ENCODE measurements at regions not wholly inside any gene's neighbourhood (a gene's known extent, or its start where the extent isn't known, plus 50 kb on each side); places are given as distances from the start of the nearest gene placed in this dataset.
"Not testable (repeated sequence)": the region's sequence is repeated elsewhere in the genome, so short reads cannot be mapped to it uniquely, and the experiment has no call there.

DNA sequence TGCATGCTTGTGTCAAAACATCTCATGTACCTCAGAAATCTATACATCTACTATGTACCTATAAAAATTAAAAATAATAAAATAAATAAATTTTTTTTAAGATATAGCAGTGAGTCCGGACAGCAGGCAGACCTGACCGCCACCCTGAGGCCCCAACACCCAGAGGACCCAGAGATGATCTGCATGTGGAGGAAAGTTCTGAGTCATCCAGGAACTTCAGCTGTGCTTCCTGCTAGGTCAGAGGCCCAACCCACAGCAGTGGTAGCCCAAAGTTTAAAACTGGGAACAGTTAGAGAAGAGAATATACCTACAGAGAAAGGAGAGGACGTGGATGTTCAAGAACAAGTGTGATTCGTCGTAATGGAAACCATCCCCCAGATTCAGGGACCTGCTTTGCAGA, 683.7 kb upstream of the NRP1 start:
- no peak overlapping the region for H3K4me3 ChIP-seq (ENCODE audit: low read depth, poor library complexity, severe bottlenecking)
- 89 to 91% methylated on average over 5 of the region's 5 CpGs for WGBS, 2 donors
- DNase-seq (ENCODE audit: low spot score in 2 of 2), result no peak
- TF ChIP-seq POLR2A (IDR thresholded peaks at IDR 0.05), result no peak
- TF ChIP-seq, protein P1, sequence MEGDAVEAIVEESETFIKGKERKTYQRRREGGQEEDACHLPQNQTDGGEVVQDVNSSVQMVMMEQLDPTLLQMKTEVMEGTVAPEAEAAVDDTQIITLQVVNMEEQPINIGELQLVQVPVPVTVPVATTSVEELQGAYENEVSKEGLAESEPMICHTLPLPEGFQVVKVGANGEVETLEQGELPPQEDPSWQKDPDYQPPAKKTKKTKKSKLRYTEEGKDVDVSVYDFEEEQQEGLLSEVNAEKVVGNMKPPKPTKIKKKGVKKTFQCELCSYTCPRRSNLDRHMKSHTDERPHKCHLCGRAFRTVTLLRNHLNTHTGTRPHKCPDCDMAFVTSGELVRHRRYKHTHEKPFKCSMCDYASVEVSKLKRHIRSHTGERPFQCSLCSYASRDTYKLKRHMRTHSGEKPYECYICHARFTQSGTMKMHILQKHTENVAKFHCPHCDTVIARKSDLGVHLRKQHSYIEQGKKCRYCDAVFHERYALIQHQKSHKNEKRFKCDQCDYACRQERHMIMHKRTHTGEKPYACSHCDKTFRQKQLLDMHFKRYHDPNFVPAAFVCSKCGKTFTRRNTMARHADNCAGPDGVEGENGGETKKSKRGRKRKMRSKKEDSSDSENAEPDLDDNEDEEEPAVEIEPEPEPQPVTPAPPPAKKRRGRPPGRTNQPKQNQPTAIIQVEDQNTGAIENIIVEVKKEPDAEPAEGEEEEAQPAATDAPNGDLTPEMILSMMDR (IDR thresholded peaks at IDR 0.05), result no peak
- intact Hi-C loops (cut with DNase I; ENCODE audit: low total_unique reads), result no loop called here

DNA sequence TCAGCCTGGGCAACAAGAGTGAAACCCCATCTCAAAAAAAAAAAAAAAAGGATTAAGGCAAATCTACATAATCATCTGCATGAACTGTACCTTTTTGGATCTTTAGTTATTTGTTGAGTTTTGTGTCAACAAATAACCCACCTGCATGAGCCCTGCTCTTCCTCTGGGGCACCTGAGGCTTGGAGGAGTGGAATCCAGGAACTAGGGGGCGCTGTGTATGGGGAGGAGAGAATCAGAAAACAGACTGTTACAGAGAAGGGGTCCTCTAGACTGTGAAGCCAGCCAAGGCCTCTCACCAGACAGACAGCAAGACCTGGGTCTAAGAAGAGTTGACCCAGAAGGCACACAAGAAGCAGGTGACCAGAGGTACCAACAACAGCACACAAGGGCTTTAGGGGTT, 682.8 kb upstream of the NRP1 start:
- TF ChIP-seq POLR2A (IDR thresholded peaks at IDR 0.05), result no peak
- TF ChIP-seq, protein P1 (IDR thresholded peaks at IDR 0.05), result no peak
- no peak overlapping the region for H3K4me3 ChIP-seq (ENCODE audit: low read depth, poor library complexity, severe bottlenecking)
- intact Hi-C loops (cut with DNase I; ENCODE audit: low total_unique reads), result no loop called here
- no peak for DNase-seq (ENCODE audit: low spot score in 2 of 2)
- WGBS, 2 donors, result 64 to 87% methylated on average over 1 of the region's 1 CpG

DNA sequence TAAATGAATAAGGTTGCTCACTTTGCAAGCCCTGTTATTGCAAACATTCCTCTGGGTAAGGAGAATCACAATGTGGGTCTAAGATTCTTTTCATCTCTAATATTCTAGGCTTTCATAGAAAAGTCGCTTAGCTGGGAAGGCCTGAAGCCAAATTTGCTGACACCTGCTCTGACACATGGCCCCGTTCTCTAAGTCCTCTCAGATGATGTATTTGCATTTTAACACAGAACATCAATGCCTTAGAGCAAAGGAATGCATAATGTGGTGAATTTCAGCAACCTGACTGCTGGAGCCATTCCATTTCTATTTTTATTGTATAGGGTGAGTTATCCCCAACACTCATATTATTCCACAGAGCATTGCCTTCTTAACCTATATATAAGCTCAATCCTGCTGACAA, 682.1 kb upstream of the NRP1 start:
- no peak for TF ChIP-seq POLR2A (IDR thresholded peaks at IDR 0.05)
- TF ChIP-seq, protein P1 (IDR thresholded peaks at IDR 0.05), result no peak
- no peak for DNase-seq (ENCODE audit: low spot score in 2 of 2)
- no peak overlapping the region for H3K4me3 ChIP-seq (ENCODE audit: low read depth, poor library complexity, severe bottlenecking)
- intact Hi-C loops (cut with DNase I; ENCODE audit: low total_unique reads), result no loop called here
- 54 to 75% methylated on average over 2 of the region's 2 CpGs for WGBS, 2 donors

DNA sequence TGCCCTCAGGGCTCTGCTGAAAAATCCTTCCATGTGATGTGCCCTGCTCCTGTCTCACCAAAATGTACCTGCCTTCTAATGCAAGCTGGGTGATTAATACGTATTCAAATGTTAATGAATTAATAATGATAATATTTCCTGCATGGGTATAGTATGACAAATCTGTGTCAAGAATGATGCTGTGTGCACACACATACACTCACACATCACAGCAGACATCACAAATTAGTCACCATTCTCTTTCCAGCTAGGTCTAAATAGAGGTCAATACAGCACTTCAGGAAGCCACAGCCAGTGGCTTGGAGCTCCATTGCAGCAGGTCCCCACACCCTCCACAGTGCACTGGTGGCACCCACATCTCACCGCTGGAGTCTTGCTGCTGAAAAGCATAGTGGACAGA, 681.2 kb upstream of the NRP1 start:
- no peak for TF ChIP-seq POLR2A (IDR thresholded peaks at IDR 0.05)
- TF ChIP-seq, protein P1 (IDR thresholded peaks at IDR 0.05), result no peak
- H3K4me3 ChIP-seq (ENCODE audit: low read depth, poor library complexity, severe bottlenecking), result no peak overlapping the region
- WGBS, 2 donors, result 91 to 96% methylated on average over 2 of the region's 2 CpGs
- DNase-seq (ENCODE audit: low spot score in 2 of 2), result no peak
- intact Hi-C loops (cut with DNase I; ENCODE audit: low total_unique reads), result no loop called here

DNA sequence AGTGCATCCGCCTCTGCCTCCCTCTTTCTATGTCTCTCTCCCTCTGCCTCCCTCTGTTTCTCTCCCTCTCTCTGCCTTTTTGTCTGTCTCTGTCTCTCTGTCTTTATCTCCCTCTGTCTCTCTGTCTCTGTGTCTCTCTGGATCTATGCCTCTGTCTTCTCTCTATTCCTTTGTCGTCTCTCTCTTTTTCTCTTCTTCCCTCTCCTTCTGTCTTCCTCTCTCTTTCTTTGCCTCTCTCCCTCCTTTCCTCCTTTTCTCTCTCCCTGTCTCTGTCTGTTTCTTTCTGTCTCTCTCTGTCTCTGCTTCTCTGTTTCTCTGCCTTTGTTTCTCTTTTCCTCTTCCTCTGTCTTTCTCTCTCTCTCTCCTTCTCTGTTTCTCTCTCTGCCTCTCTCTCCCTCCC, 678.8 kb upstream of the NRP1 start:
- TF ChIP-seq, protein P1 (IDR thresholded peaks at IDR 0.05), result no peak
- TF ChIP-seq POLR2A (IDR thresholded peaks at IDR 0.05), result no peak
- H3K4me3 ChIP-seq (ENCODE audit: low read depth, poor library complexity, severe bottlenecking), result no peak overlapping the region
- intact Hi-C loops (cut with DNase I; ENCODE audit: low total_unique reads), result no loop called here
- 94 to 97% methylated on average over 2 of the region's 2 CpGs for WGBS, 2 donors
- DNase-seq (ENCODE audit: low spot score in 2 of 2), result no peak

DNA sequence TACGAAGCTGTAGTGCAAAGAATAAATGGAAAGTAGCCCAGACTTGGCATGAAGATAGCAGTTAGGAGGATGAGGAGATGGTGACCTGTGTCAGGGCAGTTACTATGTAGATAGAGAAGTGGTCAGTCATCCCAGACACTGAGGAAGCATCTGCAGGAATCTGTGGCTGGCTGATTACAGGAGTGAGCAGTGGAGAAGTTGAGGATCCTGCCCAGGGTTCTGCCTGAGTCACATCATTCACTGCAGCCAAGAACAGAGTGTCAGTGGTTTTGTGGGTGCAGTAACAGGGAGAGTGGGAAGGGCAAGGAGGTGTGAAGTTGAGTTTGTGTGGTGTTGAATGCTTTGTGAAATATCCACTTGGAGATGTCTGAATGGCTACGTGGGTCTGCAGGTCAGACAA, 676.4 kb upstream of the NRP1 start:
- TF ChIP-seq POLR2A (IDR thresholded peaks at IDR 0.05), result no peak
- TF ChIP-seq, protein P1 (IDR thresholded peaks at IDR 0.05), result no peak
- H3K4me3 ChIP-seq (ENCODE audit: low read depth, poor library complexity, severe bottlenecking), result no peak overlapping the region
- 80 to 82% methylated on average over 2 of the region's 2 CpGs for WGBS, 2 donors
- no peak for DNase-seq (ENCODE audit: low spot score in 2 of 2)
- intact Hi-C loops (cut with DNase I; ENCODE audit: low total_unique reads), result no loop called here

DNA sequence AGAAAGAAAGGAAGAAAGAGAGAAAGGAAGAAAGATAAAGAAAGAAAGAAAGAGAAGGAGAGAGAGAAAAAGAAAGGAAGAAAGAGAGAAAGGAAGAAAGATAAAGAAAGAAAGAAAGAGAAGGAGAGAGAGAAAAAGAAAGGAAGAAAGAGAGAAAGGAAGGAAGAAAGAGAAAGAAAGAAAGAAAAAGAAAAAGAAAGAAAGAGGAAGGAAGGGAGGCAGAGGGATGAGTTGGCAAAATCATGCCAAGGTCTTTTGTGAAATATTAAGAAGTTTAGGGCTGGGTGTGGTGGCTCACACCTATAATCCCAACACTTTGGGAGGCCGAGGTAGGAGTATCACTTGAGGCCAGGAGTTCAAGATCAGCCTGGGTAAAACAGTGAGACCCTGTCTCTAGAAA, 675.8 kb upstream of the NRP1 start:
- DNase-seq (ENCODE audit: low spot score in 2 of 2); H3K4me3 ChIP-seq (ENCODE audit: low read depth, poor library complexity, severe bottlenecking); intact Hi-C loops (cut with DNase I; ENCODE audit: low total_unique reads): not testable (repeated sequence)
- WGBS, 2 donors, result 71 to 79% methylated on average over 1 of the region's 1 CpG
